HG03565 (cell line): ENCODE measurements at regions not wholly inside any gene's neighbourhood (a gene's known extent, or its start where the extent isn't known, plus 50 kb on each side); places are given as distances from the start of the nearest gene placed in this dataset.
"Not testable (repeated sequence)": the region's sequence is repeated elsewhere in the genome, so short reads cannot be mapped to it uniquely, and the experiment has no call there.

ENCODE experiments used
- ATAC-seq: cut with Tn5 transposase; IDR thresholded peaks from one replicate; pipeline ENCODE4 v1.9.1; 2021; ENCODE audit warnings: mild to moderate bottlenecking, moderate library complexity; ENCODE audit not compliant: unreplicated experiment

GRCh38 chr6:40162074-40162473, 227.8 kb upstream of the MOCS1 start:
- ATAC-seq: no peak

GRCh38 chr6:40160826-40161225, 226.6 kb upstream of the MOCS1 start:
- no peak for ATAC-seq

DNA sequence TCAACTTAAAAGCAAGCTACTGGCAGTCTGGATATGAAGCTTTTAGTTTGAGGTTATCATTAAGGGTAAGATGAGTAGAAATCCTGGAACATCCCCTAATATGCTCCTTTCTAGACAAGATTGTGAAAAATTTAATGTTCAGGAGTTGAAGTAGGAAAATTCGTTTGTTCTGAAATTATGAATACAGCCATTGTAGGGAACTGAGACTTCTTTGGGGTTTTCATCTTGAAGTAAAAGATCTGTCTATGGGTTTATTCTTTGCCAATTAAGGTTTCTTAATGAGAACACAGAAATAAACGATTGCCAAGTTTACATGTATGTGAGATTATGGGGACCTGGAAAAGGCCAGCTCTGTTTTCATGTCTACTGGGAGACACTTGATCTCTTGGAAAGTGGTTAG, 225.6 kb upstream of the MOCS1 start:
- ATAC-seq: no peak

DNA sequence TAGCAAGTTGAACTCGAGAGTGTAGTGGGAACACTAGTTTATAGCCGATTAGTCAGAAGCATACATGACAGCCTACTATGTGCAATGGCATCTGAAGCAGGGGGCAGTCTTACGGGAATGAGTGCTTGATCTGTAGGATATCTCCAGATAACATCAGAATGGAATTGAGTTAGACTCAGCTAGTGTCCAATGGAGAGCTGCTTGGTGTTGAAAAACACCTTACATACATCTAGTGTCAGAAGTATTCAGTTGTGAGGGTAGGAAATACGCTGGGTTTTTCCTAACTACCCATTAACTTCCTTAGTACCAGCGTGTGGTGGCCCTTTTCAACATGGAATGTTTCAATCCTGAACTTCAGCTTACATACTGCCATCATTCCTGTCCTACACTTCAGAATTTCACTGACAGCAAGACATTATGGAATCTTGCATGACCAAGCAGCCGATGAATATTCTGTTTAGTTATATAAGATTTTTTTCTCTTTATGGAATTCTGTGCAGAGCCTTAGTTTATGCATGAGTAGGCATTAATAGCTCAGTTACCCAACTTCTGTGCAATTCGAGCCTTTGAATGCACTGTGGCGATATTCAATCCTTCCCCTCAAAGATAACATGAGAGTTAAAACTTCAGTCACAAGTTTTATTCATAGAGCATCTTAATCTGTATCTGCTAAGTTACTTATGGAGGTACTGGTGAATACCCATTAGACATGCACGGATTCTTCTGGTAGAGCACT, 218.6 kb upstream of the MOCS1 start:
- ATAC-seq: no peak

GRCh38 chr6:40152196-40152595, 217.9 kb upstream of the MOCS1 start:
- ATAC-seq: no peak

GRCh38 chr6:40148882-40149573, 214.8 kb upstream of the MOCS1 start:
- peak; percentile 94 for ATAC-seq

- ATAC-seq: no peak
Observed at GRCh38 chr6:40146902-40147301, 212.6 kb upstream of the MOCS1 start.

DNA sequence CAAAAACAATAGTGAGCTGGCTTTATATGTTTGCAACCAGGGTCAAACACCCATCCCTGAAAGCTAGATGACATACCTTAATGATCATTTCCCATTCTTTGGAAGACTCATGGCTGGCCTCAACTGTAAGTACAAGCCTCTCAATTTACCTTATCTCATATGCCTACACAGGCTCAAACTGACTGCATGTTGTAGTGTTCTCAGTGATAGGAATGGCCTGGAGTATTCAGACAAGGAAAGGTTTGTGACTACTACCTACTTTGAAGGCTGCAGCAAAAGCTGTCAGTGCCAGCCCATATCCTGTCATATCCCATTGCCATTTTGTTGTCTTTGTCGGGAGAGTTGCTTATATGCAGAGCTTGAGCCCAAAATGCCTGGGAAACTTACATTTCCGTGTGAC, 205.2 kb upstream of the MOCS1 start:
- no peak for ATAC-seq

DNA sequence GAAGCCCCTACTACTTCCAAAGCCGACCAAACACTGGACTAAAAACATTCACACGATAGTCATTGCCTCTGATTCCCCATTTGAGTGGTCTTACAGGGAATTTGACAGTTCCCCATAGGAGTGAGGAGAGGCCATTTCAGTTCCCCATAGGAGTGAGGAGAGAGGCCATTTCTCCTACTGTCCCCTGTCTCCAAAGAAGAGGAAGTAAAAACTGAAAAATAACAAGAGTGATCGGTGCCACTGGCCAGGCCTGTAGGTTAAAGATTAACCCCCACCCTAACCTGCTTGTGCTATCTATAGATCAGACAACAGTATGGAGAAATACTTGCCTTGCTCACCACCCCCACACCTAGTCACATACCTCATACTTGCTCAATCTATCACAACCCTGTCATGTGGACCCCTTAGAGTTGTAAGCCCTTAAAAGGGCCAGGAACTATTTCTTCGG, 204.0 kb upstream of the MOCS1 start:
- ATAC-seq: no peak

- ATAC-seq: no peak
Observed at GRCh38 chr6:40135491-40136072, 201.3 kb upstream of the MOCS1 start.

DNA sequence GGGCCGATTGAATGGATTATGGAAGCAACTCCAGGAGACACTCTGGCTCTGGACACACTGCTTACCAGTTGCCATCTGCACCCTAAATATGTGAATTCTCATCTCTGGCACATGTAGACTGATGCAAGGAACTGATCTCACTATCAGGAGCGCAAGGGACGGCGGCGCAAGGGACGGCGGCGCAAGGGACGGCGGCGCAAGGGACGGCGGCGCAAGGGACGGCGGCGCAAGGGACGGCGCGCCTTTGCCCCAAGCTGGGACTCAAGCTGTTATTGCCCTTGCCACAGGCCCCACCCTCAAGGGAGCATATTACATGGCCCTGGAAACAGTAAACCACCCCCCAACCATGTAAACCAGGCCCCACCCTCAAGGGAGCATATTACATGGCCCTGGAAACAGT, 199.7 kb upstream of the MOCS1 start:
- ATAC-seq: not testable (repeated sequence)

GRCh38 chr6:40131675-40132074, 197.4 kb upstream of the MOCS1 start:
- no peak for ATAC-seq

DNA sequence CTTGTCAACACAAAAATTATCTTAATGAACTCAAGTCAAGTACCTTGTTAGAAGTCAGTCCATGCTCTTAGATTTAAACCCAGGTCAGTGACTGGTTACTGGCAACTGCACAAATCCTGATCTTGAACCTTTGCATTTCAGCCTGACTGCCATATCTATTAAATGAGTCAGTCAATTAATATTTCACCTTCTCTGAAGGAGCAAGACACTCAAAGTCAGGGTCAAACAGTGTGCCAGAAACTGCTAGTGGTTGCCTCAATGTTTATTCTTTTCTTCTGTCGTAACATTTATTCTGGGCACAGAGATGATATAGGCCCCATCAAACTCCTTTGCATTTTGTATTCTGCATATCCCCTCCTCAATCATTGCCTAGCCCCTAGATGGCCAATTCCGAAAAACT, 193.9 kb upstream of the MOCS1 start:
- ATAC-seq: no peak

DNA sequence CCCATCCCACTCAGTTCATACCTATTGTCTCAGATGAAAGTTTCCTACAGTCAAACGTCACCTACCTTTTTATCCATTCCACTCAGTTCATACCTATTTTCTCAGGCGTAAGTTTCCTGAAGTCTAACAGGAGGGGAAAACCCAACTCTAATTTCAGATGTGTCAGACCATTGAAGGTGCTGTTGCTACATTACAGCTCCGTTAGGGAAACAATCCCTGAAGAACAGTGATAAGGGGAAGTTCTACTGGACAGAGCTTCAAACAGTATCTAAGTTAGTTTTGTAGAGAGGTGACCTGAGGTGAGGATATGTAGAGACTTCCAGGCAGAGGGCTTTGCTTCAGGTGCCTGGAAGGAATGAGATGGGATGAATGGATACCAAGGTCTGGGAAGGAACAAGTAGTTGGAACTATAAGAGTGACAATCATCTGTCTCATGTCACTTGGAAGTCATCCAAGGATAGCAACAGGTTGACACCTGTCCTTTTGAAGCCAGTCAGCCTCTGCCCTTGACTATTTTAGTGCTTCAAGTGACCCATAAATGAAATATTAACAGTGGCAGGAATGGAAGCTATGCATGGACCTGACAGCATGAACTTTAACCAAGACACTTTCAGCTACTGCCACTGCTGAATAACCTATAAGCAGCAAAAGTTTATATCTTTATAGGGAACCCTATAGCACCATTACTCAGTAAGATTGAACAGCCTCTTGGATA, 191.6 kb upstream of the MOCS1 start:
- ATAC-seq: no peak

- ATAC-seq: no peak
Observed at GRCh38 chr6:40124924-40125323, 190.7 kb upstream of the MOCS1 start.

DNA sequence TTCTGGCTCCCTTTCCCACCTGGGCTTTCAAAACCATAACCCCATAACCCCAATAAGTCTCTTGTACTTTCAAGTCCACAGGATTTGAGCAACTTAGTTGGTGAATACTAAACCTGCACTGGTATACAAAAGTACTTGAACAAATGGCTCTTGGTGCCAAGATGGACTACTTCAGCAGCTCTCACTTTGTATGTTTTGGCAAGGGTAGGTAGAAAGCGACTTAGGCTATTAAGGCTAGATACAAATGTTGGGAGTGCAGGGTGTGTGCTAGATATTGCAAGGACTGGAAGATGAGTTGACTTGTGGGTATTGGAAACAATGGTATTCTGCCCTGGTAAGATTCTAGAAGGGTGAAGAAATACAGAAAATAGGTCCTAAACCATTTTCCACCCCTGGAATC, 182.6 kb upstream of the MOCS1 start:
- ATAC-seq: no peak

- ATAC-seq: no peak
Observed at GRCh38 chr6:40112350-40112749, 178.1 kb upstream of the MOCS1 start.

- no peak for ATAC-seq
Observed at GRCh38 chr6:40108736-40109135, 174.5 kb upstream of the MOCS1 start.

DNA sequence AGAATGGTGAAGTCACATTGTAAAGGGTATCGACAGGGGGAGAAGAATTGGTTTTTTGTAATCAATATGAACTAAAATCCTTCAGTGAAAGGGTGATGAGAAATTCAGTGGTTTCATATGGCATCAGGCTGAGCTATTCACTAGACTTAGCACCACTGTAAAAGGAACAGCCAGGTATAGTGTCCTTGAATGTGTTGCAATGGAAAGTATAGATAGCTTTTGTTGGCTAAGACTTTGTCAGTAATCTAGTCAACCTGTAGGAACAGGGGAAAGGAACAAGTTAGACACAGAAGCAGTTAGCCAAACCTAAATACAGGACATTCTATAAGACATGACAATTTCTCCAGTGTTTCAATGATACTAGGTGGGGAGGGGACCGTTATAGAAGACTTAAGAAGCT, 172.6 kb upstream of the MOCS1 start:
- ATAC-seq: no peak

- no peak for ATAC-seq
Observed at GRCh38 chr6:40098774-40099173, 164.5 kb upstream of the MOCS1 start.

DNA sequence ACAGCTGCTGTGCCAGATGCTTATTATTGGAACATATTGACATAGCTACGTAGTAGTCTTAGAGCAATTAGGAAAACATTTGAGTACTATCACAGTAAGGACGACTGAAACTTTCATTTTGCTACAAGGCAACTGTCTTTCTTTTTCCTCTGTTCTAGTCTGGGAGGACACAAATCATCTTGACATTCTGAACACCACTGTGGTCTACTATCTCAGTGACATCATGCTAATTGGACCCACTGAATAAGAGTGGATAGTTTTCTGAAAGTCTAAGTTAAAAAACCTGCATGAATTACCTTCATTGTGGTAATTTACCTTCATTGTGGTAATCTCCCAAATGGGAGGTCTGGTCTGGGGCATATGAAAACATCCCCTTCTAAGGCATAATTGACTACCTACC, 163.3 kb upstream of the MOCS1 start:
- no peak for ATAC-seq
